22Rv1 (cell line): ENCODE measurements at regions not wholly inside any gene's neighbourhood (a gene's known extent, or its start where the extent isn't known, plus 50 kb on each side); places are given as distances from the start of the nearest gene placed in this dataset.

Source experiments
- H3K27ac ChIP-seq: fragments of 450-650 bp; 2 replicates; pipeline ENCODE4 v1.5.1; 2017
- ZFX ChIP-seq: fragments of 450-650 bp; IDR thresholded peaks from 2 replicates; pipeline ENCODE4 v1.6.1; 2017; ENCODE audit warnings: antibody characterized with exemption, borderline replicate concordance
- TF ChIP-seq, protein P1 (sequence below): fragments of 450-650 bp; IDR thresholded peaks from 2 replicates; pipeline ENCODE4 v1.5.1; 2017; ENCODE audit warnings: mild to moderate bottlenecking

- no peak for TF ChIP-seq ZFX
- TF ChIP-seq, protein P1, sequence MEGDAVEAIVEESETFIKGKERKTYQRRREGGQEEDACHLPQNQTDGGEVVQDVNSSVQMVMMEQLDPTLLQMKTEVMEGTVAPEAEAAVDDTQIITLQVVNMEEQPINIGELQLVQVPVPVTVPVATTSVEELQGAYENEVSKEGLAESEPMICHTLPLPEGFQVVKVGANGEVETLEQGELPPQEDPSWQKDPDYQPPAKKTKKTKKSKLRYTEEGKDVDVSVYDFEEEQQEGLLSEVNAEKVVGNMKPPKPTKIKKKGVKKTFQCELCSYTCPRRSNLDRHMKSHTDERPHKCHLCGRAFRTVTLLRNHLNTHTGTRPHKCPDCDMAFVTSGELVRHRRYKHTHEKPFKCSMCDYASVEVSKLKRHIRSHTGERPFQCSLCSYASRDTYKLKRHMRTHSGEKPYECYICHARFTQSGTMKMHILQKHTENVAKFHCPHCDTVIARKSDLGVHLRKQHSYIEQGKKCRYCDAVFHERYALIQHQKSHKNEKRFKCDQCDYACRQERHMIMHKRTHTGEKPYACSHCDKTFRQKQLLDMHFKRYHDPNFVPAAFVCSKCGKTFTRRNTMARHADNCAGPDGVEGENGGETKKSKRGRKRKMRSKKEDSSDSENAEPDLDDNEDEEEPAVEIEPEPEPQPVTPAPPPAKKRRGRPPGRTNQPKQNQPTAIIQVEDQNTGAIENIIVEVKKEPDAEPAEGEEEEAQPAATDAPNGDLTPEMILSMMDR = no peak
- no peak overlapping the region for H3K27ac ChIP-seq
Measured at GRCh38 chr20:10976051-10976450, 302.3 kb upstream of the JAG1 start.

GRCh38 chr20:10978019-10978702 lies 304.4 kb upstream of the JAG1 start:
- no peak for TF ChIP-seq ZFX
- TF ChIP-seq, protein P1 = no peak
- no peak overlapping the region for H3K27ac ChIP-seq

GRCh38 chr20:10978713-10979112 lies 304.9 kb upstream of the JAG1 start:
- no peak overlapping the region for H3K27ac ChIP-seq
- TF ChIP-seq, protein P1 = no peak
- TF ChIP-seq ZFX = no peak

DNA sequence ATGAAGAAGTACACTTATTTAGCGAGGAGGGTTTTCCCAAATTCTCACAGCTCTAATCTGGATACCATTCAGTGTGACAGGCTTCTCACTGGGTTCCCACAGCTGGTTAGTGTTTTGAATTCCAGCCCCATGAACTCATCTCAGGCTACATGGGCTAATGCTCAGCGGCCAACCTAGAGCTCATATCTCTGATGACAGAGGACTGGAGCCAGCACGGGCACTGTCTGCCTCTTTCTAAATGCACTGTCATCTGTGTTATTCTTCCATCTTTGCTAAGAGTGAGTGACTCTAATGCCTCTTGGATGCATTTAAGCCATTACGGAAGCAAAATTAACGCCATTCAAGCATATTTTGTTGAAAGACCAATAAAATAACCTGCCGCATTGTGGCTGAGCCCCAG lies 308.9 kb upstream of the JAG1 start:
- H3K27ac ChIP-seq = no peak overlapping the region
- TF ChIP-seq, protein P1 = no peak
- no peak for TF ChIP-seq ZFX

DNA sequence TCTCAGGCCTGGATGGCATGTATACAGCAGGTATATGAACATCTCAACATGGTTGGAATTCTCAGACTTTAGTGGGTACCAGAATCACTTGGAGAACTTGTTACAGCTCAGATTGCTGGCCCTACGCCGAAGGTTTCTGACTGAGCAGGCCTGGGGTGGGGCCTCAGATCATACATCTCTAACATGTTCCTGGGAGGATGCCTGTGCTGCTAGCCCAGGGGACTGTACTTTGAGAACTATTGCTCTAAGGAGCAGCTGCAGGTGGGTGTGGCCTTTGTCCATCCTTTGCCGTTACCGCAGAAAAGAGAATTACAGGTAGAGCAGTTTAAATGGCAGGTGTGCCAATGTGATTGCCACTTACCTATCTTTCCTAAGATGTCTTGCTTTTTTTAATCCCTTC lies 310.5 kb upstream of the JAG1 start:
- H3K27ac ChIP-seq = no peak overlapping the region
- no peak for TF ChIP-seq ZFX
- TF ChIP-seq, protein P1 = no peak

DNA sequence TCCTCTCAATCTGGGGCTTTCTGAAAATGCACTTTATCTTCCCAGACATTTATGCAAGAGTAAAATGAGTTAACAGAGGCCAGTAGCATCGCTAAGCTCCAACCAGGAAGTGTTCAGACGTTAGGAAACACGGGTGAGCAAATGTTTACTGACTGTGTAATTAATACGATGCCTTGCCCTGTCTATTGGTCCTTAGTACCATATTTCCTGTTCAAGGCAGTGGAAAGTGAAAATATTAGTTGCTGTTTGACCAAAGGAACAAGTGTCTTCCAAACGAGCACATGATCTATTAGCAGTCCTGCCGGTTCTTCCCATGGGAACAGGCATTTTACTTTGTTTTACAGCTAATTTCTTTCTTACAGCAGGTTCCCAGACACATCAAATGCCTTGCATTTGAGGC lies 311.1 kb upstream of the JAG1 start:
- no peak for TF ChIP-seq ZFX
- TF ChIP-seq, protein P1 = no peak
- H3K27ac ChIP-seq = no peak overlapping the region

- H3K27ac ChIP-seq = no peak overlapping the region
- TF ChIP-seq, protein P1 = no peak
- TF ChIP-seq ZFX = no peak
Measured at GRCh38 chr20:10985536-10985935, 311.7 kb upstream of the JAG1 start.
